ENCODE measurements at regions not wholly inside any gene's neighbourhood (a gene's known extent, or its start where the extent isn't known, plus 50 kb on each side); places are given as distances from the start of the nearest gene placed in this dataset.

- TF ChIP-seq GATA2 (IDR thresholded peaks at IDR 0.05; ENCODE audit: low read depth, low read length) (no peak), GATA3 (IDR thresholded peaks at IDR 0.05; ENCODE audit: low read depth, low read length) (no peak)
Measured at GRCh38 chr1:215484171-215484939, 82.7 kb upstream of the KCTD3 start.

All from SH-SY5Y (cell line).